ENCODE measurements at regions not wholly inside any gene's neighbourhood (a gene's known extent, or its start where the extent isn't known, plus 50 kb on each side); places are given as distances from the start of the nearest gene placed in this dataset.

GRCh38 chr14:34250959-34251358, 211.1 kb downstream of the SPTSSA start:
- no peak overlapping the region for H3K9ac ChIP-seq (ENCODE audit: low read length)
- no peak overlapping the region for H3K27ac ChIP-seq (ENCODE audit: low read depth, low read length)
- no peak overlapping the region for H3K4me3 ChIP-seq (ENCODE audit: low read length)
- H3K4me1 ChIP-seq (ENCODE audit: control insufficient read depth, insufficient read depth, low read length): no peaks in the 10 kb centered on the region
- H3K36me3 ChIP-seq (ENCODE audit: control insufficient read depth, insufficient read depth, low read length): no peaks in the 10 kb centered on the region
- no peaks in the 10 kb centered on the region for H3K27me3 ChIP-seq (ENCODE audit: control insufficient read depth, insufficient read depth, low read length)

GRCh38 chr14:34247605-34248004, 214.4 kb downstream of the SPTSSA start:
- H3K9ac ChIP-seq (ENCODE audit: low read length): no peak overlapping the region
- no peaks in the 10 kb centered on the region for H3K36me3 ChIP-seq (ENCODE audit: control insufficient read depth, insufficient read depth, low read length)
- H3K27ac ChIP-seq (ENCODE audit: low read depth, low read length): no peak overlapping the region
- no peaks in the 10 kb centered on the region for H3K4me1 ChIP-seq (ENCODE audit: control insufficient read depth, insufficient read depth, low read length)
- H3K27me3 ChIP-seq (ENCODE audit: control insufficient read depth, insufficient read depth, low read length): no peaks in the 10 kb centered on the region
- H3K4me3 ChIP-seq (ENCODE audit: low read length): no peak overlapping the region

- Histone ChIP-seq H3K4me1 (ENCODE audit: control insufficient read depth, insufficient read depth, low read length) (no peaks in the 10 kb centered on the region), H3K27me3 (ENCODE audit: control insufficient read depth, insufficient read depth, low read length) (no peaks in the 10 kb centered on the region), H3K4me3 (ENCODE audit: low read length) (no peak overlapping the region), H3K36me3 (ENCODE audit: control insufficient read depth, insufficient read depth, low read length) (no peaks in the 10 kb centered on the region), H3K27ac (ENCODE audit: low read depth, low read length) (no peak overlapping the region), H3K9ac (ENCODE audit: low read length) (no peak overlapping the region)
Measured at GRCh38 chr14:34246206-34246605, 215.8 kb downstream of the SPTSSA start.

- Histone ChIP-seq H3K36me3 (ENCODE audit: control insufficient read depth, insufficient read depth, low read length) (no peaks in the 10 kb centered on the region), H3K4me1 (ENCODE audit: control insufficient read depth, insufficient read depth, low read length) (no peaks in the 10 kb centered on the region), H3K27me3 (ENCODE audit: control insufficient read depth, insufficient read depth, low read length) (no peaks in the 10 kb centered on the region), H3K9ac (ENCODE audit: low read length) (no peak overlapping the region), H3K4me3 (ENCODE audit: low read length) (no peak overlapping the region), H3K27ac (ENCODE audit: low read depth, low read length) (no peak overlapping the region)
Measured at GRCh38 chr14:34243401-34243800, 218.6 kb downstream of the SPTSSA start.

GRCh38 chr14:34243001-34243400, 219.0 kb downstream of the SPTSSA start:
- no peak overlapping the region for H3K27ac ChIP-seq (ENCODE audit: low read depth, low read length)
- H3K4me1 ChIP-seq (ENCODE audit: control insufficient read depth, insufficient read depth, low read length): no peaks in the 10 kb centered on the region
- H3K9ac ChIP-seq (ENCODE audit: low read length): no peak overlapping the region
- no peaks in the 10 kb centered on the region for H3K27me3 ChIP-seq (ENCODE audit: control insufficient read depth, insufficient read depth, low read length)
- no peak overlapping the region for H3K4me3 ChIP-seq (ENCODE audit: low read length)
- H3K36me3 ChIP-seq (ENCODE audit: control insufficient read depth, insufficient read depth, low read length): no peaks in the 10 kb centered on the region

- Histone ChIP-seq H3K4me3 (ENCODE audit: low read length) (no peak overlapping the region), H3K9ac (ENCODE audit: low read length) (no peak overlapping the region), H3K36me3 (ENCODE audit: control insufficient read depth, insufficient read depth, low read length) (no peaks in the 10 kb centered on the region), H3K27ac (ENCODE audit: low read depth, low read length) (no peak overlapping the region), H3K27me3 (ENCODE audit: control insufficient read depth, insufficient read depth, low read length) (no peaks in the 10 kb centered on the region), H3K4me1 (ENCODE audit: control insufficient read depth, insufficient read depth, low read length) (peaks cover 1% of the 10 kb centered on the region)
Measured at GRCh38 chr14:34241185-34241711, 220.8 kb downstream of the SPTSSA start.

GRCh38 chr14:34238610-34239009, 223.4 kb downstream of the SPTSSA start:
- Histone ChIP-seq H3K4me1 (ENCODE audit: control insufficient read depth, insufficient read depth, low read length) (peaks cover 16% of the 10 kb centered on the region), H3K27me3 (ENCODE audit: control insufficient read depth, insufficient read depth, low read length) (no peaks in the 10 kb centered on the region), H3K9ac (ENCODE audit: low read length) (no peak overlapping the region), H3K27ac (ENCODE audit: low read depth, low read length) (no peak overlapping the region), H3K36me3 (ENCODE audit: control insufficient read depth, insufficient read depth, low read length) (no peaks in the 10 kb centered on the region), H3K4me3 (ENCODE audit: low read length) (no peak overlapping the region)

GRCh38 chr14:34237677-34238076, 224.4 kb downstream of the SPTSSA start:
- H3K4me3 ChIP-seq (ENCODE audit: low read length): no peak overlapping the region
- H3K27ac ChIP-seq (ENCODE audit: low read depth, low read length): no peak overlapping the region

GRCh38 chr14:34237081-34237480, 225.0 kb downstream of the SPTSSA start:
- no peak overlapping the region for H3K27ac ChIP-seq (ENCODE audit: low read depth, low read length)
- H3K4me3 ChIP-seq (ENCODE audit: low read length): no peak overlapping the region
- H3K36me3 ChIP-seq (ENCODE audit: control insufficient read depth, insufficient read depth, low read length): no peaks in the 10 kb centered on the region
- H3K9ac ChIP-seq (ENCODE audit: low read length): no peak overlapping the region
- no peaks in the 10 kb centered on the region for H3K27me3 ChIP-seq (ENCODE audit: control insufficient read depth, insufficient read depth, low read length)
- peaks cover 16% of the 10 kb centered on the region for H3K4me1 ChIP-seq (ENCODE audit: control insufficient read depth, insufficient read depth, low read length)

More at GRCh38 chr14:34237677-34238076, 224.4 kb downstream of the SPTSSA start:
- H3K36me3 ChIP-seq (ENCODE audit: control insufficient read depth, insufficient read depth, low read length): no peaks in the 10 kb centered on the region
- no peak overlapping the region for H3K9ac ChIP-seq (ENCODE audit: low read length)
- no peaks in the 10 kb centered on the region for H3K27me3 ChIP-seq (ENCODE audit: control insufficient read depth, insufficient read depth, low read length)
- H3K4me1 ChIP-seq (ENCODE audit: control insufficient read depth, insufficient read depth, low read length): peaks cover 16% of the 10 kb centered on the region

- H3K4me1 ChIP-seq (ENCODE audit: control insufficient read depth, insufficient read depth, low read length): peaks cover 16% of the 10 kb centered on the region
- no peaks in the 10 kb centered on the region for H3K27me3 ChIP-seq (ENCODE audit: control insufficient read depth, insufficient read depth, low read length)
- no peak overlapping the region for H3K9ac ChIP-seq (ENCODE audit: low read length)
- no peak overlapping the region for H3K4me3 ChIP-seq (ENCODE audit: low read length)
- H3K27ac ChIP-seq (ENCODE audit: low read depth, low read length): peak overlapping the region; percentile 86
- H3K36me3 ChIP-seq (ENCODE audit: control insufficient read depth, insufficient read depth, low read length): no peaks in the 10 kb centered on the region
Measured at GRCh38 chr14:34235643-34236300, 226.3 kb downstream of the SPTSSA start.

GRCh38 chr14:34234258-34234657, 227.8 kb downstream of the SPTSSA start:
- no peak overlapping the region for H3K9ac ChIP-seq (ENCODE audit: low read length)
- peaks cover 16% of the 10 kb centered on the region for H3K4me1 ChIP-seq (ENCODE audit: control insufficient read depth, insufficient read depth, low read length)
- H3K27ac ChIP-seq (ENCODE audit: low read depth, low read length): peak overlapping the region; percentile 86

GRCh38 chr14:34233619-34234018, 228.4 kb downstream of the SPTSSA start:
- Histone ChIP-seq H3K27ac (ENCODE audit: low read depth, low read length) (no peak overlapping the region), H3K4me3 (ENCODE audit: low read length) (no peak overlapping the region), H3K4me1 (ENCODE audit: control insufficient read depth, insufficient read depth, low read length) (peaks cover 16% of the 10 kb centered on the region), H3K9ac (ENCODE audit: low read length) (no peak overlapping the region), H3K27me3 (ENCODE audit: control insufficient read depth, insufficient read depth, low read length) (no peaks in the 10 kb centered on the region), H3K36me3 (ENCODE audit: control insufficient read depth, insufficient read depth, low read length) (no peaks in the 10 kb centered on the region)

More at GRCh38 chr14:34234258-34234657, 227.8 kb downstream of the SPTSSA start:
- H3K4me3 ChIP-seq (ENCODE audit: low read length): no peak overlapping the region
- no peaks in the 10 kb centered on the region for H3K36me3 ChIP-seq (ENCODE audit: control insufficient read depth, insufficient read depth, low read length)
- no peaks in the 10 kb centered on the region for H3K27me3 ChIP-seq (ENCODE audit: control insufficient read depth, insufficient read depth, low read length)

- Histone ChIP-seq H3K4me1 (ENCODE audit: control insufficient read depth, insufficient read depth, low read length) (peaks cover 18% of the 10 kb centered on the region), H3K4me3 (ENCODE audit: low read length) (no peak overlapping the region), H3K36me3 (ENCODE audit: control insufficient read depth, insufficient read depth, low read length) (no peaks in the 10 kb centered on the region), H3K27ac (ENCODE audit: low read depth, low read length) (no peak overlapping the region), H3K27me3 (ENCODE audit: control insufficient read depth, insufficient read depth, low read length) (no peaks in the 10 kb centered on the region), H3K9ac (ENCODE audit: low read length) (no peak overlapping the region)
Measured at GRCh38 chr14:34232790-34233189, 229.2 kb downstream of the SPTSSA start.
